AG09309 (cell line): ENCODE measurements at regions not wholly inside any gene's neighbourhood (a gene's known extent, or its start where the extent isn't known, plus 50 kb on each side); places are given as distances from the start of the nearest gene placed in this dataset.

ENCODE experiments used
- DNase-seq: peaks from one replicate; pipeline ENCODE4 v3.0.0-alpha.2; 2010; ENCODE audit warnings: low read depth
- H3K4me3 ChIP-seq: 2 replicates; pipeline ENCODE4 v1.5.1; 2011; ENCODE audit warnings: mild to moderate bottlenecking, low read depth, low read length, moderate library complexity; ENCODE audit not compliant: control insufficient read depth
- CTCF ChIP-seq: IDR thresholded peaks from 2 replicates; pipeline ENCODE4 v1.5.1; 2011; ENCODE audit warnings: mild to moderate bottlenecking, low read depth, low read length, inconsistent platforms; ENCODE audit not compliant: insufficient read depth, control insufficient read depth; ENCODE audit errors: missing control alignments

GRCh38 chr1:90204023-90204590, 209.2 kb downstream of the ZNF326 start:
- no peak overlapping the region for H3K4me3 ChIP-seq
- TF ChIP-seq CTCF = no peak
- no peak for DNase-seq

- peak; percentile 1 for DNase-seq
- TF ChIP-seq CTCF = no peak
- H3K4me3 ChIP-seq = no peak overlapping the region
Observed at GRCh38 chr1:90201467-90202358, 206.8 kb downstream of the ZNF326 start.

GRCh38 chr1:90200646-90201205, 205.8 kb downstream of the ZNF326 start:
- no peak for DNase-seq
- TF ChIP-seq CTCF = no peak
- no peak overlapping the region for H3K4me3 ChIP-seq

GRCh38 chr1:90198616-90199332, 203.9 kb downstream of the ZNF326 start:
- H3K4me3 ChIP-seq = no peak overlapping the region
- TF ChIP-seq CTCF = no peak
- DNase-seq = no peak

GRCh38 chr1:90193116-90193515, 198.2 kb downstream of the ZNF326 start:
- H3K4me3 ChIP-seq = no peak overlapping the region
- no peak for TF ChIP-seq CTCF
- no peak for DNase-seq

- no peak for TF ChIP-seq CTCF
- H3K4me3 ChIP-seq = no peak overlapping the region
- no peak for DNase-seq
Observed at GRCh38 chr1:90192408-90192807, 197.5 kb downstream of the ZNF326 start.
